DMS114 treated with DMSO at 0.1 percent for 48 hours (cell line): ENCODE measurements at regions not wholly inside any gene's neighbourhood (a gene's known extent, or its start where the extent isn't known, plus 50 kb on each side); places are given as distances from the start of the nearest gene placed in this dataset.
"Not testable (repeated sequence)": the region's sequence is repeated elsewhere in the genome, so short reads cannot be mapped to it uniquely, and the experiment has no call there.

ENCODE experiments used
- DNase-seq: peaks from one replicate; lab custom pipeline; 2025; ENCODE audit not compliant: unreplicated experiment; lab: John Stamatoyannopoulos, UW

DNA sequence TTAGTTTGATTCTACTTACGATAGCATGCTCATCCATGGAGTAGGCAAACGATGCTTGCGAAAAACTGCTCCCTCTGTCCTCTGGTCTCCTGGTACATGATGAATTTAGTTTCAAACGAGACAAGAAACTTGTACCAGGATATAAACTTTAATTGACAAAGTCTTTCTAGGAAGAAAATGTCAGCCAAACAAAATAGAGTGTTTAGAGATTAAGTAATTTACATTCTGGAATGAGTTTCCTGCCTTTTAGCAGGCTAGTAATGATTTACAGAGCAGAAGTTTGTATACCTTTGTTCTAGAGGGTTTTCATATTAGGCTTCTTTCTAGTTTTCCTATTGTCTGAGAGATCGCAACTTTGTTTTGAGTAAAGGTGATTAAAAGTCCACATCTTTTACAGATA, 206.9 kb downstream of the RPL10L start:
- DNase-seq, result no peak

DNA sequence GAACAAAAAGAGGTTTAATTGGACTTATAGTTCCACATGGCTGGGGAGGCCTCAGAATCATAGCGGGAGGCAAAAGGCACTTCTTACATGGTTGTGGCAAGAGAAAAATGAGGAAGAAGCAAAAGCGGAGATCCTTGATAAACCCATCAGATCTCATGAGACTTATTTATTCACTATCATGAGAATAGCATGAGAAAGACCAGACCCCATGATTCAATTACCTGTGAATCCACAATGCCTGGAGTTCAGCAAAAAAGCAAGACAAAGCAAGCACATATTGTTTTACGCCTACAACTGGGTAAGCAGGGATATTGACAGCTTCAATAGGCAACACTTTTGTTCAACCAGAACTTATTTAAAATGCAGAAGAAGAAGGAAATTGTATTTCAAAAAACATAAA, 218.2 kb downstream of the RPL10L start:
- no peak for DNase-seq

GRCh38 chr14:46432516-46432915, 219.1 kb downstream of the RPL10L start:
- DNase-seq, result no peak

DNA sequence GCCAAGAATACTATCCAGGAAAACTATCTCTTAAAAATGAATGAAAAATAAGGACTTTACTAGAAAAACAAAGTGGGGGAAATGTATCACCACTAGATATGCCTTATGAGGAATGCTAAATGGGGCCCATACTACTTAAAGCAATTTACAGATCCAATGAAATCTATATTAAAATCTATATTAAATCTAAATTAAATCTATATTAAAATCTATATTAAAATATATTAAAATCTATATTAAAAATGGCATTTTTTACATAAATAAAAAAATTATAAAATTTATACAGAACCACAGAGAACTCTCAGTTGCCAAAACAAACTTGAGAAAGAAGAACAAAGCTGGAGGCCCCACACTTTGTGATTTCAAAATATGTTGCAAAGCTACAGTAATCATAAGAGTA, 234.5 kb downstream of the RPL10L start:
- DNase-seq, result no peak

DNA sequence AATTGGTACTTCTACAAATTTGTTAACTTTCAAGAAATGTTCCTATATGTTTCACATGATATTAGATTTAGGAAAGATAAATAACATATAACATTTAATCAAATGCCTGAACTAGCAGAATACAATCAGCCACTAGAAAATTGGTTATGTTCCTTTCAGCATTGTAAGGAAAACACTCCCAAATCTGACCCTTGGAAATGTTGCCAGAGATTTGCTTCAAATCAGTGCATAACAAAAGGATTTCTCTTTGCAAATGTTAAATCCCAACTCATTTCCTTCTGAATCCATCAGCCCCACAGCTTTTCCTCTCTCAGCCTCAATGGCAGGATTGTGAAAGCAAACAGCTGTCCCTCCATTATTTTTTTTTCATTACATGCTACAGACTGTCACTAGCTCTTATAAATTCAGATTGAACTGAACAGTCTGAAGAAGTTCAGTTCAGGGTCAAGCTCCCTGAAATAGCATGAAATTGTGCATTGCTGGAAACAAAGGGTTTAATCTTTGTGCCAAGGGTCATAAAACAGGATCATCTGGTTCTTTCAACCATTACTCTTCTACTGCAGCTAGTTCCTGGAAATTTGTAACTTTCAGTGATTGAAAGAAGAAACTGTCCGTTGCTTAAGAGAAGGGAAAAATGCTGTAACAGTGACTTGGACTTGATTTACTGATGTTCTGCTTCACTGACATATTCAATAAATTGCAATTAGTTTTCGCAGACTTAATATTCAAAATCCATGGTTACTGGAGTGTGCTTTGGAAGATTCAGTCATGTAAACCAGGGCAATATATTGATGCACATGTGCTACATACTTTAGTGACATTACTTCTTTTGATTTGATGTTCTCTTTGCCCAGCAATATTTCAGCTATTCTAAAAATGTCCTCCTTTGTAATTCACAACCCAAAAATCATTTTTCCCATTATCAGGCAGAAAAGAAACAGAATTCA, 246.4 kb downstream of the RPL10L start:
- no peak for DNase-seq

- DNase-seq, result not testable (repeated sequence)
Measured at GRCh38 chr14:46402001-46402690, 249.4 kb downstream of the RPL10L start.

DNA sequence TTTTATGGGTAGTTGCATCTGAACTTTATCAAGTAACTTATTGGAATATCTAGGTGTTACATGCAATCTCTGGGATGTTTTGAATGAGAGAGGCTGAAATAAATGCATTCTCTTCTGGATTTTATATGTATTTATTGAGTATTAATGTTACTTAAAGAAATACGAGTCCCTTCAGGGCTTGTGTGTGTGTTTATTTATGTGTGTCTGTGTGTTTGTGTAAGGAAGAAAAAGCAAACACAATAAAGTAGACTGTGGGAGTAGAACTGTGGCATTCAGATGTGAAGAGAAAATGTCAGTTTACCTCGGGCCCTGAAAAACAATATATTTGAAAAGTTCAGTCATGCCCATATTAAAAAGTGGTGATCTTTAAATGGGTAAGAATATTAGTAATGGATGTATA, 250.5 kb downstream of the RPL10L start:
- DNase-seq, result no peak

GRCh38 chr14:46399049-46399448, 252.5 kb downstream of the RPL10L start:
- no peak for DNase-seq

GRCh38 chr14:46384611-46385010, 267.0 kb downstream of the RPL10L start:
- no peak for DNase-seq

GRCh38 chr14:46381674-46382073, 269.9 kb downstream of the RPL10L start:
- DNase-seq, result no peak

- DNase-seq, result no peak
Measured at GRCh38 chr14:46378248-46378647, 273.3 kb downstream of the RPL10L start.

- DNase-seq, result no peak
Measured at GRCh38 chr14:46377305-46377704, 274.3 kb downstream of the RPL10L start.

DNA sequence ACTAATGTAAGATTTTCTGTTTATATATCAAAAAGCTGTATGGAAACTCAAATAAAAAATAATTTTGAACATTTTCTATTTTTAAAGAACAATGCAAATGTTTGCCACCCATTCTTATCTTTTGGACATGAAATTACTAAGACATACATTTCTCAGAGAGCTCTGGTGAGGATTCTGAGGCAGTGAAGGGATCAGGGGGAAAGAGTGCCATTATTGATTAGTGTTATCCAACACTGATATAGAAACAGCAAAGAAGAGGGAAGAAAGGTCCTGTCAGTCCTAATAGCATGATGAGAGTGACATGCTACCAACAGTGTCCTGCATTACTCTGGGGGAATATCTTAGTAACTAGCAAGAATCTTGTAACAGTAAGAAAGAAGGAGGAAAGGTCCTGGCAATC, 282.2 kb downstream of the RPL10L start:
- DNase-seq, result no peak

DNA sequence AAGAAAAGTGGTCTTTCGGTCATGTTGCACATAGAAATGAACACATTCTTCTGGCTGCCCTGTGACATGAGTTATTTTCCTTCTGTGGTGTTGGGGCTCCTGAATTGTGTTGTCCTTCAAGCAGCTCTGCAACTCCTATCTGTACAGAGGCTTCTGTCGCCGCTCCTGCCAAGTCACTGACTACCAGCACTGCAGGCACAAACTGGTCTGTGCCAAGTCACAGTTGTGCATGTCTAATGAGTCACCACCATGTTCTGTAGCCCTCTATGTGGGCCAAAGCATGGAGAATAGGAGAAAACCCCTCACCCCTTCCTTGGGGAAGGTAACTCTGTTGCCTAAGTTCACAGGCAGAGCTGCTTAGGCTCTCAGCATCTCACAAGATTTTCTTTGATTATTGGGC, 283.3 kb downstream of the RPL10L start:
- no peak for DNase-seq

GRCh38 chr14:46352844-46353243, 298.7 kb downstream of the RPL10L start:
- DNase-seq, result no peak

DNA sequence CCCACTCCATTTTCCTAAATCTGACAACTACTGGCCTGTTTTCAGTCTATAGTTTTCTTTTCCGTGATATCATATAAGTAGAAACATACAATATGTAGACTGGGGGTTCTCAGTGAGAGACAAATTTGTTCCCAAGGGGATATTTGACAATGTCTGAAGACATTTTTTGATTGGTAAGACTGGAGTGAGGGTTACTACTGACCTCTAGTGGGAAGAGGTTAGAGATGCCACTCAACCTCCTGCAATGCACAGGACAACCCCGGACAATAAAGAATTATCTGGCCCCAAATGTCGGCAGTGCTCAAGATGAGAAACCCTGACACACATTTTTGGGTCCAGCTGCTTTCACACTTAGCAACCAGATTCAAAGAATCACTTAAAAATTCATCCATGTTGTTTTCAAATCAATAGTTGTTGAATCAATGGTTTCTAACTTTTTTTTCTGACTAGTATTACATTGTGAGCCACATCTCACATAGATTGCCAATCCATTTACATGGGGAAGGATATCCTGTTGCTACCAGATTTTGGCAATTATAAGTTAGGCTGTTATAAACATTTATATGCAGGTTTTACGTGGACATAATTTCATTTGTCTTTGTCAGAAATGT, 307.1 kb downstream of the RPL10L start:
- DNase-seq, result peak; percentile 4

- no peak for DNase-seq
Measured at GRCh38 chr14:46325777-46326176, 325.8 kb downstream of the RPL10L start.

DNA sequence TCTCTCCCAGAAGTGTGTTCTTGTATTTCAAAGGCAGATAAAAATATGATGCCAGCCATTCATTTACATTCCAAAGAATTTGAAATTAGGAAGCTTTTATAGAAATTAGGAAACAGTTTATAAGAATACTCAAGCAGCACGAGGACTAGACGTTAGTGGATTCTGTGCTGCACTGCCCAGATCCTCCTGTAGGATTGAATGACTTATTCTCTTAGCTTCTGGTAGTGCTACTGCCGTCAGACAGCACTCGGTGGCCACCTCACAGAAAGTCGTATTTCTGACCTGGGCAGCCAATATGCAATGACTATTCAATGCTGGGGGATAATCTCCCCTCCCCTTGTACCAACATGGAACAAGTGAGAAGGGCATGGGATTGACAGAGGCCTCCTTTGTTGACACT, 326.4 kb downstream of the RPL10L start:
- DNase-seq, result no peak

DNA sequence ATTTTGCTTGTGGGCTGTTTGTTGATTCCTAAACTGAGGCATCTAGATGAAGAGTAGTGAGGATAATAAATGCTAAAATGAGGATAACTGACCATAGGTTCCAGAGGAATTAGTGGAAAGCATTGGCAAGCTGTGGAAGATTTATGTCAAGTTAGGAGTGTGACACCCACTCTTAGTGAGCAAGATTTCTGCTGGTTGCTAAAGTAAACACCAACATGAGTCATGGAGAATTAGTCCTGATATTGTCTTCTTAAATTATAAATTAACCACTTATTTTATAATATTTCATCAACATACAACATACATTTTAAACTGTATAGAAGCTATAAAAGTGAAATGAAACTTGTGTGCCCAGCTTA, 328.2 kb downstream of the RPL10L start:
- DNase-seq, result no peak

GRCh38 chr14:46322730-46323403, 328.7 kb downstream of the RPL10L start:
- DNase-seq, result no peak

DNA sequence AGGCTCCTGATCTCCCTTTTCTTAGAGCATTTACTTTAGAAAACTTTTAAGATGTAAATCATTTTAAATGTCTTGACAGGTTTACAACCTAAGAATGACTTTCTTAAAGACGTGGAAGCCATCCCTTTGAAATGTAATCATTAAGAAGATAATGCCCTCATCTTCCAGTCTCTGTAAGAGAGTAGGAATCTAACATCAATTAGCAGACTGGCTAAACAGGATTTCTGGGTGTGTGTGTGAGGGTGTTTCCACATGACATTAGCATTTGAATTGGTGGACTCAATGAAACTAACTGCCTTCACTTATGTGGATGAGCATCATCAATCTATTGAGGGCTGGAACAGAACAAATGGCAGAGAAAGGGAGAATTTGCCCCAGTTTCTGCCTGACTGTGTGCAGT, 329.5 kb downstream of the RPL10L start:
- DNase-seq, result no peak
